GM23338 (cell line): ENCODE measurements at regions not wholly inside any gene's neighbourhood (a gene's known extent, or its start where the extent isn't known, plus 50 kb on each side); places are given as distances from the start of the nearest gene placed in this dataset.

Experiments
- ATAC-seq: fragments of 200-7000 bp; cut with Tn5 transposase; 3 replicates; pipeline ENCODE4 v1.9.1; 2020
- DNase-seq: peaks from one replicate; pipeline ENCODE4 v3.0.0-alpha.2; 2015; ENCODE audit warnings: low spot score
- H2AFZ ChIP-seq: fragments of 200-600 bp; sonication (generic); 2 replicates; pipeline ENCODE4 v1.8.0; 2016; ENCODE audit warnings: antibody characterized with exemption, mild to moderate bottlenecking, moderate library complexity
- H3F3A ChIP-seq: fragments of 200-600 bp; sonication (generic); replicated peaks from 2 replicates; pipeline ENCODE4 v1.8.0; 2017; ENCODE audit warnings: antibody characterized with exemption, mixed run types, low read depth
- H3K27ac ChIP-seq: fragments of 200-600 bp; sonication (generic); 2 replicates; pipeline ENCODE4 v1.6.1; 2016; ENCODE audit warnings: low read depth
- H3K27me3 ChIP-seq: fragments of 200-600 bp; sonication (generic); 2 replicates; pipeline ENCODE4 v1.8.0; 2016; ENCODE audit warnings: mild to moderate bottlenecking, mixed run types, moderate library complexity; ENCODE audit not compliant: insufficient read depth
- H3K36me3 ChIP-seq: fragments of 200-600 bp; sonication (generic); 2 replicates; pipeline ENCODE4 v1.8.0; 2016; ENCODE audit warnings: mild to moderate bottlenecking; ENCODE audit not compliant: insufficient read depth
- H3K4me1 ChIP-seq: fragments of 200-600 bp; sonication (generic); 2 replicates; pipeline ENCODE4 v1.8.0; 2016; ENCODE audit warnings: mild to moderate bottlenecking, moderate library complexity; ENCODE audit not compliant: insufficient read depth
- H3K4me2 ChIP-seq: fragments of 200-600 bp; sonication (generic); 2 replicates; pipeline ENCODE4 v1.7.1; 2017; ENCODE audit warnings: mixed run types
- H3K4me3 ChIP-seq: fragments of 200-600 bp; sonication (generic); 2 replicates; pipeline ENCODE4 v1.6.1; 2016; ENCODE audit warnings: mixed run types
- H3K79me2 ChIP-seq: fragments of 200-600 bp; sonication (generic); replicated peaks from 2 replicates; pipeline ENCODE4 v1.8.0; 2017; ENCODE audit warnings: mild to moderate bottlenecking; ENCODE audit not compliant: insufficient read depth
- H3K9me2 ChIP-seq: fragments of 200-600 bp; sonication (generic); 2 replicates; pipeline ENCODE4 v1.8.0; 2017; ENCODE audit not compliant: insufficient read depth
- H4K20me1 ChIP-seq: fragments of 200-600 bp; sonication (generic); replicated peaks from 2 replicates; pipeline ENCODE4 v1.8.0; 2017; ENCODE audit warnings: mild to moderate bottlenecking; ENCODE audit not compliant: insufficient read depth
- H3K27ac Mint-ChIP-seq: 2 replicates; pipeline ENCODE4 v1.8.0; 2020; ENCODE audit warnings: inconsistent platforms, mild to moderate bottlenecking, moderate library complexity, mixed read lengths
- H3K27me3 Mint-ChIP-seq: 3 replicates; pipeline ENCODE4 v1.8.0; 2022; ENCODE audit warnings: low read depth, mild to moderate bottlenecking, moderate library complexity, mixed read lengths, inconsistent platforms; ENCODE audit not compliant: insufficient read depth, poor library complexity
- H3K36me3 Mint-ChIP-seq: 3 replicates; pipeline ENCODE4 v1.8.0; 2021; ENCODE audit warnings: low read depth, mild to moderate bottlenecking, inconsistent platforms, moderate library complexity, mixed read lengths
- H3K4me1 Mint-ChIP-seq: 3 replicates; pipeline ENCODE4 v1.8.0; 2020; ENCODE audit warnings: mild to moderate bottlenecking, inconsistent platforms, mixed read lengths
- H3K4me3 Mint-ChIP-seq: 3 replicates; pipeline ENCODE4 v1.8.0; 2021; ENCODE audit warnings: moderate library complexity, mild to moderate bottlenecking, inconsistent platforms, mixed read lengths
- H3K9me3 Mint-ChIP-seq: 3 replicates; pipeline ENCODE4 v1.8.0; 2020; ENCODE audit warnings: moderate library complexity, mild to moderate bottlenecking, inconsistent platforms, mixed read lengths
- CREB1 ChIP-seq: fragments of 250-450 bp; sonication (Bioruptor Pico); IDR thresholded peaks from 2 replicates; pipeline ENCODE4 v1.5.0; 2020; ENCODE audit warnings: low read depth, mild to moderate bottlenecking, moderate library complexity
- ETS1 ChIP-seq: IDR thresholded peaks from 2 replicates; pipeline ENCODE4 v1.6.1; 2016; ENCODE audit warnings: antibody characterized with exemption
- EZH2 ChIP-seq: fragments of 200-600 bp; sonication (generic); IDR thresholded peaks from one replicate; pipeline ENCODE4 v1.8.0; 2017; ENCODE audit warnings: antibody characterized with exemption, mild to moderate bottlenecking, low read depth; ENCODE audit not compliant: unreplicated experiment
- EZH2phosphoT487 ChIP-seq: fragments of 200-600 bp; sonication (generic); IDR thresholded peaks from one replicate; pipeline ENCODE4 v1.8.1; 2018; ENCODE audit warnings: antibody characterized with exemption; ENCODE audit not compliant: unreplicated experiment
- JUNB ChIP-seq: IDR thresholded peaks from one replicate; pipeline ENCODE4 v1.6.1; 2016; ENCODE audit warnings: antibody characterized with exemption; ENCODE audit not compliant: unreplicated experiment
- NANOG ChIP-seq: IDR thresholded peaks from 2 replicates; pipeline ENCODE4 v1.6.1; 2016; ENCODE audit warnings: antibody characterized with exemption, borderline replicate concordance
- POLR2AphosphoS5 ChIP-seq: IDR thresholded peaks from 2 replicates; pipeline ENCODE4 v1.6.1; 2016; ENCODE audit warnings: antibody characterized with exemption, low read depth
- STAT1 ChIP-seq: IDR thresholded peaks from one replicate; pipeline ENCODE4 v1.6.1; 2016; ENCODE audit warnings: antibody characterized with exemption; ENCODE audit not compliant: unreplicated experiment
- ZNF114 ChIP-seq: fragments of 250-450 bp; sonication (Bioruptor Pico); IDR thresholded peaks from 2 replicates; pipeline ENCODE4 v1.5.0; 2020; ENCODE audit warnings: mild to moderate bottlenecking, moderate library complexity
- ZNF331 ChIP-seq: fragments of 250-450 bp; sonication (Bioruptor Pico); IDR thresholded peaks from 2 replicates; pipeline ENCODE4 v1.5.0; 2020; ENCODE audit warnings: low read depth, mild to moderate bottlenecking, moderate library complexity
- ZNF462 ChIP-seq: fragments of 250-450 bp; sonication (Bioruptor Pico); IDR thresholded peaks from 2 replicates; pipeline ENCODE4 v1.5.0; 2020; ENCODE audit warnings: mild to moderate bottlenecking, moderate library complexity
- TF ChIP-seq, protein P1 (sequence below), 2 experiments: fragments of 200-600 bp in 1 of 2; sonication (generic) in 1 of 2; conservative IDR thresholded peaks; 2 replicates each; pipeline versions ENCODE4 v1.5.1 to v1.6.1; 2016 to 2017; ENCODE audit warnings: antibody characterized with exemption in 2 of 2, low read depth in 2 of 2, mild to moderate bottlenecking in 2 of 2, moderate library complexity in 1 of 2
- TF ChIP-seq, protein P2 (sequence below): IDR thresholded peaks from one replicate; pipeline ENCODE4 v1.6.1; 2018; ENCODE audit warnings: antibody characterized with exemption; ENCODE audit not compliant: unreplicated experiment

GRCh38 chr4:19358015-19358414 is 893.7 kb upstream of the SLIT2 start:
- Histone ChIP-seq H3K9me2 (peaks cover 10% of the 10 kb centered on the region; the same call in 1 of the 2 replicates), H3K36me3 (no peaks in the 10 kb centered on the region), H3K27ac (no peak overlapping the region), H3F3A (no peaks in the 10 kb centered on the region), H3K4me1 (no peaks in the 10 kb centered on the region), H4K20me1 (no peaks in the 10 kb centered on the region), H3K27me3 (no peaks in the 10 kb centered on the region), H3K4me3 (no peak overlapping the region), H3K4me2 (no peak overlapping the region), H2AFZ (no peak overlapping the region), H3K79me2 (no peaks in the 10 kb centered on the region)
- Mint-ChIP-seq H3K4me1 (no peaks in the 10 kb centered on the region), H3K27ac (no peak overlapping the region), H3K9me3 (0 out of 3 replicates have a peak, but pooled peaks cover 2% of the 10 kb centered on the region), H3K27me3 (no peaks in the 10 kb centered on the region), H3K4me3 (no peak overlapping the region), H3K36me3 (no peaks in the 10 kb centered on the region)
- no peak for ATAC-seq
- DNase-seq = no peak
- no peak for TF ChIP-seq EZH2
- TF ChIP-seq ZNF462 = no peak
- TF ChIP-seq, protein P1, sequence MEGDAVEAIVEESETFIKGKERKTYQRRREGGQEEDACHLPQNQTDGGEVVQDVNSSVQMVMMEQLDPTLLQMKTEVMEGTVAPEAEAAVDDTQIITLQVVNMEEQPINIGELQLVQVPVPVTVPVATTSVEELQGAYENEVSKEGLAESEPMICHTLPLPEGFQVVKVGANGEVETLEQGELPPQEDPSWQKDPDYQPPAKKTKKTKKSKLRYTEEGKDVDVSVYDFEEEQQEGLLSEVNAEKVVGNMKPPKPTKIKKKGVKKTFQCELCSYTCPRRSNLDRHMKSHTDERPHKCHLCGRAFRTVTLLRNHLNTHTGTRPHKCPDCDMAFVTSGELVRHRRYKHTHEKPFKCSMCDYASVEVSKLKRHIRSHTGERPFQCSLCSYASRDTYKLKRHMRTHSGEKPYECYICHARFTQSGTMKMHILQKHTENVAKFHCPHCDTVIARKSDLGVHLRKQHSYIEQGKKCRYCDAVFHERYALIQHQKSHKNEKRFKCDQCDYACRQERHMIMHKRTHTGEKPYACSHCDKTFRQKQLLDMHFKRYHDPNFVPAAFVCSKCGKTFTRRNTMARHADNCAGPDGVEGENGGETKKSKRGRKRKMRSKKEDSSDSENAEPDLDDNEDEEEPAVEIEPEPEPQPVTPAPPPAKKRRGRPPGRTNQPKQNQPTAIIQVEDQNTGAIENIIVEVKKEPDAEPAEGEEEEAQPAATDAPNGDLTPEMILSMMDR (conservative IDR thresholded peaks at IDR 0.05; ENCODE audit: low read depth in 2 of 2) = no peak
- TF ChIP-seq ZNF114 (CRISPR knock-in tag) = no peak
- TF ChIP-seq POLR2AphosphoS5 = no peak
- no peak for TF ChIP-seq JUNB
- no peak for TF ChIP-seq ZNF331 (CRISPR knock-in tag)
- TF ChIP-seq EZH2phosphoT487 = no peak
- no peak for TF ChIP-seq CREB1 (CRISPR knock-in tag)
- TF ChIP-seq NANOG = no peak
- TF ChIP-seq, protein P2, sequence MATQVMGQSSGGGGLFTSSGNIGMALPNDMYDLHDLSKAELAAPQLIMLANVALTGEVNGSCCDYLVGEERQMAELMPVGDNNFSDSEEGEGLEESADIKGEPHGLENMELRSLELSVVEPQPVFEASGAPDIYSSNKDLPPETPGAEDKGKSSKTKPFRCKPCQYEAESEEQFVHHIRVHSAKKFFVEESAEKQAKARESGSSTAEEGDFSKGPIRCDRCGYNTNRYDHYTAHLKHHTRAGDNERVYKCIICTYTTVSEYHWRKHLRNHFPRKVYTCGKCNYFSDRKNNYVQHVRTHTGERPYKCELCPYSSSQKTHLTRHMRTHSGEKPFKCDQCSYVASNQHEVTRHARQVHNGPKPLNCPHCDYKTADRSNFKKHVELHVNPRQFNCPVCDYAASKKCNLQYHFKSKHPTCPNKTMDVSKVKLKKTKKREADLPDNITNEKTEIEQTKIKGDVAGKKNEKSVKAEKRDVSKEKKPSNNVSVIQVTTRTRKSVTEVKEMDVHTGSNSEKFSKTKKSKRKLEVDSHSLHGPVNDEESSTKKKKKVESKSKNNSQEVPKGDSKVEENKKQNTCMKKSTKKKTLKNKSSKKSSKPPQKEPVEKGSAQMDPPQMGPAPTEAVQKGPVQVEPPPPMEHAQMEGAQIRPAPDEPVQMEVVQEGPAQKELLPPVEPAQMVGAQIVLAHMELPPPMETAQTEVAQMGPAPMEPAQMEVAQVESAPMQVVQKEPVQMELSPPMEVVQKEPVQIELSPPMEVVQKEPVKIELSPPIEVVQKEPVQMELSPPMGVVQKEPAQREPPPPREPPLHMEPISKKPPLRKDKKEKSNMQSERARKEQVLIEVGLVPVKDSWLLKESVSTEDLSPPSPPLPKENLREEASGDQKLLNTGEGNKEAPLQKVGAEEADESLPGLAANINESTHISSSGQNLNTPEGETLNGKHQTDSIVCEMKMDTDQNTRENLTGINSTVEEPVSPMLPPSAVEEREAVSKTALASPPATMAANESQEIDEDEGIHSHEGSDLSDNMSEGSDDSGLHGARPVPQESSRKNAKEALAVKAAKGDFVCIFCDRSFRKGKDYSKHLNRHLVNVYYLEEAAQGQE = no peak
- TF ChIP-seq ETS1 = no peak
- TF ChIP-seq STAT1 = no peak
